OCI-LY7 (cell line): ENCODE measurements at regions not wholly inside any gene's neighbourhood (a gene's known extent, or its start where the extent isn't known, plus 50 kb on each side); places are given as distances from the start of the nearest gene placed in this dataset.

Experiments
- BruUV-seq: library from RNA; stranded (reverse); fragments of 400-500 nt; replicated peaks from 2 replicates; lab custom pipeline; 2021; lab: Mats Ljungman, UMichigan
- CTCF ChIA-PET: fragments of 300-600 bp; sonication (Branson Sonifier 250); formaldehyde crosslinking; loops from one replicate; lab custom pipeline; 2022; ENCODE audit warnings: antibody characterized with exemption; ENCODE audit not compliant: unreplicated experiment; lab: Charles Lee
- POLR2A ChIA-PET: fragments of 300-600 bp; sonication (Branson Sonifier 250); formaldehyde crosslinking; loops from one replicate; lab custom pipeline; 2022; ENCODE audit warnings: antibody characterized with exemption; lab: Charles Lee
- DNase-seq: peaks from one replicate; pipeline ENCODE4 v3.0.0-alpha.2; 2015; ENCODE audit warnings: low spot score
- H2AFZ ChIP-seq: fragments of 200-600 bp; sonication (generic), shearing (Covaris generic); 2 replicates; pipeline ENCODE4 v1.6.1; 2014; ENCODE audit warnings: mild to moderate bottlenecking, antibody characterized with exemption, low read length, moderate library complexity
- H3K27ac ChIP-seq: fragments of 200-600 bp; sonication (generic); 2 replicates; pipeline ENCODE4 v1.5.1; 2014; ENCODE audit warnings: mixed run types, low read depth, mild to moderate bottlenecking, moderate library complexity, low read length, inconsistent platforms; ENCODE audit not compliant: poor library complexity, severe bottlenecking
- H3K36me3 ChIP-seq: fragments of 200-600 bp; sonication (generic); 2 replicates; pipeline ENCODE4 v1.6.1; 2014; ENCODE audit warnings: mild to moderate bottlenecking, antibody characterized with exemption, low read length, moderate library complexity, mixed read lengths; ENCODE audit not compliant: insufficient read depth
- H3K4me1 ChIP-seq: fragments of 200-600 bp; sonication (generic); 2 replicates; pipeline ENCODE4 v1.5.1; 2014; ENCODE audit warnings: mild to moderate bottlenecking, low read length; ENCODE audit not compliant: insufficient read depth, poor library complexity, severe bottlenecking
- H3K4me2 ChIP-seq: fragments of 200-600 bp; sonication (generic); 2 replicates; pipeline ENCODE4 v1.6.1; 2014; ENCODE audit warnings: mild to moderate bottlenecking, low read length
- H3K4me3 ChIP-seq: fragments of 200-600 bp; sonication (generic); 2 replicates; pipeline ENCODE4 v1.5.1; 2014; ENCODE audit warnings: mild to moderate bottlenecking, low read depth, low read length; ENCODE audit not compliant: poor library complexity, severe bottlenecking
- H3K79me2 ChIP-seq: fragments of 200-600 bp; sonication (generic); 2 replicates; pipeline ENCODE4 v1.6.1; 2016; ENCODE audit warnings: low read depth, mild to moderate bottlenecking, low read length, moderate library complexity, mixed read lengths; ENCODE audit not compliant: insufficient read depth
- H3K9me2 ChIP-seq: fragments of 200-600 bp; sonication (generic); 2 replicates; pipeline ENCODE4 v1.6.1; 2016; ENCODE audit warnings: mild to moderate bottlenecking, low read length, mixed read lengths; ENCODE audit not compliant: insufficient read depth
- H3K9me3 ChIP-seq: fragments of 200-600 bp; sonication (generic); 2 replicates; pipeline ENCODE4 v1.6.1; 2014; ENCODE audit warnings: mild to moderate bottlenecking, mixed run types, low read length, mixed read lengths
- H4K20me1 ChIP-seq: fragments of 200-600 bp; sonication (generic); 2 replicates; pipeline ENCODE4 v1.6.1; 2014; ENCODE audit warnings: mild to moderate bottlenecking, antibody characterized with exemption, low read length, moderate library complexity, mixed read lengths; ENCODE audit not compliant: insufficient read depth
- EZH2phosphoT487 ChIP-seq: fragments of 200-600 bp; sonication (generic); IDR thresholded peaks from 2 replicates; pipeline ENCODE4 v1.6.1; 2018; ENCODE audit warnings: low read depth, borderline replicate concordance, mild to moderate bottlenecking, mixed run types, antibody characterized with exemption, low read length, moderate library complexity, mixed read lengths
- intact Hi-C: fragments of 100-400 bp; cut with micrococcal nuclease; formaldehyde crosslinking; loops from one replicate; pipeline ENCODE4 v1.10.0; 2022; ENCODE audit not compliant: unreplicated experiment
- TF ChIP-seq, protein P1 (sequence below): fragments of 200-600 bp; sonication (generic); conservative IDR thresholded peaks from 2 replicates; pipeline ENCODE4 v1.5.1; 2014; ENCODE audit warnings: mild to moderate bottlenecking, antibody characterized with exemption, low read length, moderate library complexity, mixed read lengths

DNA sequence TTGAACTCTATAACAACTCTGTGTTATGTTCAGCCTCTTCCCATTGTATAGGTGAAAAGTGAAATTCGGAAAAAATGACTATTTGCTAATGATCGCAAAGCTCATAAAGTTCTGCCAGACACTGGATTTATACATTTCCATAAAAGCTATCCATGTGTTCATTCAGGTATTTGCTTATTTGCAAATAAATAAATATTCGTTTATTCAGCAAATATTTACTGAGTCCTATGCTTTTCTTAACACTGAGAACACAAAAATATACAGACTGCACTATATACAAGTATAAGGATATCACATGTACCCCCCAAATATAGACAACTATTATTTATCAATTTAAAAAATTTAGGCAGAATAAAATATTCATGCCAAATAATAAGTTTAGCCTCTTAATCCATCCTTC, 63.2 kb upstream of the ATP8B1 start:
- TF ChIP-seq, protein P1, sequence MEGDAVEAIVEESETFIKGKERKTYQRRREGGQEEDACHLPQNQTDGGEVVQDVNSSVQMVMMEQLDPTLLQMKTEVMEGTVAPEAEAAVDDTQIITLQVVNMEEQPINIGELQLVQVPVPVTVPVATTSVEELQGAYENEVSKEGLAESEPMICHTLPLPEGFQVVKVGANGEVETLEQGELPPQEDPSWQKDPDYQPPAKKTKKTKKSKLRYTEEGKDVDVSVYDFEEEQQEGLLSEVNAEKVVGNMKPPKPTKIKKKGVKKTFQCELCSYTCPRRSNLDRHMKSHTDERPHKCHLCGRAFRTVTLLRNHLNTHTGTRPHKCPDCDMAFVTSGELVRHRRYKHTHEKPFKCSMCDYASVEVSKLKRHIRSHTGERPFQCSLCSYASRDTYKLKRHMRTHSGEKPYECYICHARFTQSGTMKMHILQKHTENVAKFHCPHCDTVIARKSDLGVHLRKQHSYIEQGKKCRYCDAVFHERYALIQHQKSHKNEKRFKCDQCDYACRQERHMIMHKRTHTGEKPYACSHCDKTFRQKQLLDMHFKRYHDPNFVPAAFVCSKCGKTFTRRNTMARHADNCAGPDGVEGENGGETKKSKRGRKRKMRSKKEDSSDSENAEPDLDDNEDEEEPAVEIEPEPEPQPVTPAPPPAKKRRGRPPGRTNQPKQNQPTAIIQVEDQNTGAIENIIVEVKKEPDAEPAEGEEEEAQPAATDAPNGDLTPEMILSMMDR = no peak
- no peak for TF ChIP-seq EZH2phosphoT487
- no peak overlapping the region for H3K27ac ChIP-seq
- ChIA-PET POLR2A (no interaction called here), CTCF (no interaction called here)
- no peak overlapping the region for H3K4me3 ChIP-seq
- no peak for DNase-seq
- no peaks in the 10 kb centered on the region for H3K79me2 ChIP-seq
- no peaks in the 10 kb centered on the region for H4K20me1 ChIP-seq
- BruUV-seq = no TSS peak
- H3K4me1 ChIP-seq = no peaks in the 10 kb centered on the region
- no peaks in the 10 kb centered on the region for H3K36me3 ChIP-seq
- no peak overlapping the region for H3K4me2 ChIP-seq
- no peak overlapping the region for H2AFZ ChIP-seq
- intact Hi-C loops = no loop called here
- H3K9me2 ChIP-seq = no peaks in the 10 kb centered on the region
- no peaks in the 10 kb centered on the region for H3K9me3 ChIP-seq

DNA sequence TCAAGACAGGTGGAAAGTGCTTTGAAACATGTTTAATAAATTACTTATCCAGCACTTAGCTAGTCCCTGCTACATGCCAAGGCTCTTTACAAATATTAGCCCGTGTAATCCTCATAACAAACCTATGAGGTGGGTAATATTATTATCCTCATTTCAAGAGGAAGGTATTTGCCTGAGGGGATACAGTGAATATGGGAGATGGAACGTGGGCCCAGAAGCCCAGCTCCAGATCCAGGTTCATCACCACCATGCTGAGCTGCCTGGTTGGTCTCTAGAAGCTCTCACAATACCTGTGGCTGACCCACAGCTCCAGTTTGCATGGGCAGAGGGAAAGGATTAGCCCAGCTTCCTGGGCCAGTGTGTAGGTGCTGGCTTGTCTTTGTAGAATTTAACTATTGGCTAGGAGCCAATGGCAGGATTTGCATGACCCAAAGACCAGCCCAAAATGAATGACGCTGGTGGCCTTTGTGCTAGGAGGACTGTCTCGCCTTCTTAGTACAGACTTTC, 61.6 kb upstream of the ATP8B1 start:
- no peak overlapping the region for H3K4me2 ChIP-seq
- intact Hi-C loops = no loop called here
- H3K36me3 ChIP-seq = no peaks in the 10 kb centered on the region
- H3K9me2 ChIP-seq = no peaks in the 10 kb centered on the region
- H3K9me3 ChIP-seq = no peaks in the 10 kb centered on the region
- no peak overlapping the region for H3K27ac ChIP-seq
- no peaks in the 10 kb centered on the region for H3K79me2 ChIP-seq
- no peak overlapping the region for H3K4me3 ChIP-seq
- CTCF ChIA-PET = no interaction called here
- DNase-seq = no peak
- BruUV-seq = no TSS peak
- TF ChIP-seq EZH2phosphoT487 = no peak
- TF ChIP-seq, protein P1 = no peak
- H2AFZ ChIP-seq = no peak overlapping the region
- POLR2A ChIA-PET = no interaction called here
- H4K20me1 ChIP-seq = no peaks in the 10 kb centered on the region
- H3K4me1 ChIP-seq = no peaks in the 10 kb centered on the region

DNA sequence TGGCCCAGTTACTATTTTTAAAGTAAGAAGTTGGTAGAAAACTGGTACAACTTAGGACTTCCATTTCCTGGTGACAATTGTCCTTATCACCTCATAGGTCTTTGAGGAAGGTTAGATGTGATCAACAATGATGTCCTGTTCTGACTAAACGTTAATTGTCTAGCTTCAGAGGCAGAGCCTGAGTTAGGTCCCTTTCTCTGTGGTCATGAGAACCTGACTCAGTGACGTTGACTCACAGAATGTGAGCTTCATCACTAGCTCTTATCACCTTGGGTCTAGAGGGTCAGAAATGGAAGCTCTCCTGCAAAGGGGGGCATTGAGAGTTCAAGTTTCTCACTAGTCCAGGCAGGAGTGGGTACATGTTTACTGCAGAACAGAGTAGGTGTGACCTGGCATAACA, 60.6 kb upstream of the ATP8B1 start:
- no peak overlapping the region for H3K4me2 ChIP-seq
- H3K36me3 ChIP-seq = no peaks in the 10 kb centered on the region
- H3K9me2 ChIP-seq = no peaks in the 10 kb centered on the region
- DNase-seq = no peak
- POLR2A ChIA-PET = no interaction called here
- no peaks in the 10 kb centered on the region for H4K20me1 ChIP-seq
- no peak overlapping the region for H3K27ac ChIP-seq
- no peak overlapping the region for H2AFZ ChIP-seq
- H3K4me1 ChIP-seq = no peaks in the 10 kb centered on the region
- H3K9me3 ChIP-seq = no peaks in the 10 kb centered on the region
- H3K79me2 ChIP-seq = no peaks in the 10 kb centered on the region
- CTCF ChIA-PET = no interaction called here
- no TSS peak for BruUV-seq
- H3K4me3 ChIP-seq = no peak overlapping the region
- intact Hi-C loops = no loop called here
- TF ChIP-seq, protein P1 = no peak
- no peak for TF ChIP-seq EZH2phosphoT487
